ENCODE measurements at regions not wholly inside any gene's neighbourhood (a gene's known extent, or its start where the extent isn't known, plus 50 kb on each side); places are given as distances from the start of the nearest gene placed in this dataset.
"Not testable (repeated sequence)": the region's sequence is repeated elsewhere in the genome, so short reads cannot be mapped to it uniquely, and the experiment has no call there.

DNA sequence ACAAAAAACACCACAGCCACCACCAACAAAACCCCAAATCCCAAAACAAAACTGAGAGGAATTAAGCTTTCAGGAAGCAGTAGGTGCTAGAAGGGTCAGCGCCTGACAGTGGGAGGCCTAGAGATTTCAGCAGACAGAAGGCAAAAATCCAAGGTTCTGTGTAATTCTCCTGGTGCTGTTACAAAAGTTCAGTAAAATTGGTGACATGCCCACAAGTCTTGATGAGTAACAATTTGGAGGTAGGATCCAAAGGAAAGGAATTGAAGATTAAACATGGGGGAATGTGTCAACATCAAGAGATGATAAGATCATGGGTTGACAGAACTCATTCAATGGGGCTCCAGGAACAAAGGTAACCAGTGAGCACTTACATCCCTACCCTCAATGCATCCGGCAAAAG, 653.8 kb upstream of the CPEB2 start:
- Histone ChIP-seq H3K27ac (no peak overlapping the region), H3K27me3 (ENCODE audit: insufficient read depth in 3 of 3, low read length in 2 of 3) (no peaks in the 10 kb centered on the region), H3K4me1 (no peaks in the 10 kb centered on the region), H3K4me3 (no peak overlapping the region), H3K9me3 (no peaks in the 10 kb centered on the region), H3K36me3 (ENCODE audit: insufficient read depth in 1 of 2, low read depth in 1 of 2) (no peaks in the 10 kb centered on the region)
- no peak for ATAC-seq
- TF ChIP-seq CTCF (IDR thresholded peaks at IDR 0.05) = no peak
- DNase-seq = no peak
- intact Hi-C loops (cut with DNase I) = no loop called here
- 87 to 93% (median 89%) methylated on average over 2 of the region's 2 CpGs for WGBS, 3 donors

- H3K27me3 ChIP-seq (ENCODE audit: insufficient read depth in 3 of 3, low read length in 2 of 3); ATAC-seq; H3K4me3 ChIP-seq; H3K36me3 ChIP-seq (ENCODE audit: insufficient read depth in 1 of 2, low read depth in 1 of 2); intact Hi-C loops (cut with DNase I); H3K27ac ChIP-seq; H3K9me3 ChIP-seq; DNase-seq; H3K4me1 ChIP-seq: not testable (repeated sequence)
- 91 to 96% (median 95%) methylated on average over 27 to 34 of the region's 34 CpGs for WGBS, 3 donors
Observed at GRCh38 chr4:14358544-14359160, 643.6 kb upstream of the CPEB2 start.

- 72 to 77% (median 75%) methylated on average over 4 of the region's 4 CpGs for WGBS, 3 donors
- ATAC-seq = no peak
- H3K36me3 ChIP-seq (ENCODE audit: insufficient read depth in 1 of 2, low read depth in 1 of 2) = no peaks in the 10 kb centered on the region
- no peak for DNase-seq
- no peak overlapping the region for H3K27ac ChIP-seq
- intact Hi-C loops (cut with DNase I) = no loop called here
- no peaks in the 10 kb centered on the region for H3K27me3 ChIP-seq (ENCODE audit: insufficient read depth in 3 of 3, low read length in 2 of 3)
- H3K9me3 ChIP-seq = no peaks in the 10 kb centered on the region
- H3K4me3 ChIP-seq = no peak overlapping the region
- no peaks in the 10 kb centered on the region for H3K4me1 ChIP-seq
- no peak for TF ChIP-seq CTCF (IDR thresholded peaks at IDR 0.05)
Observed at GRCh38 chr4:14359991-14360390, 642.3 kb upstream of the CPEB2 start.

GRCh38 chr4:14361084-14361483, 641.2 kb upstream of the CPEB2 start:
- H3K27ac ChIP-seq = no peak overlapping the region
- DNase-seq (no peak), ATAC-seq (no peak)
- no peaks in the 10 kb centered on the region for H3K36me3 ChIP-seq (ENCODE audit: insufficient read depth in 1 of 2, low read depth in 1 of 2)
- H3K27me3 ChIP-seq (ENCODE audit: insufficient read depth in 3 of 3, low read length in 2 of 3) = no peaks in the 10 kb centered on the region
- H3K9me3 ChIP-seq = no peaks in the 10 kb centered on the region
- H3K4me1 ChIP-seq = no peaks in the 10 kb centered on the region
- no peak overlapping the region for H3K4me3 ChIP-seq
- intact Hi-C loops (cut with DNase I) = no loop called here
- TF ChIP-seq CTCF (IDR thresholded peaks at IDR 0.05) = no peak
- WGBS, 3 donors = 65 to 73% (median 72%) methylated on average over 3 of the region's 3 CpGs

GRCh38 chr4:14362385-14362784, 639.9 kb upstream of the CPEB2 start:
- no peak overlapping the region for H3K27ac ChIP-seq
- no peaks in the 10 kb centered on the region for H3K27me3 ChIP-seq (ENCODE audit: insufficient read depth in 3 of 3, low read length in 2 of 3)
- intact Hi-C loops (cut with DNase I) = no loop called here
- DNase-seq (no peak), ATAC-seq (no peak)
- no peak for TF ChIP-seq CTCF (IDR thresholded peaks at IDR 0.05)
- no peaks in the 10 kb centered on the region for H3K9me3 ChIP-seq
- no peaks in the 10 kb centered on the region for H3K36me3 ChIP-seq (ENCODE audit: insufficient read depth in 1 of 2, low read depth in 1 of 2)
- H3K4me1 ChIP-seq = no peaks in the 10 kb centered on the region
- no peak overlapping the region for H3K4me3 ChIP-seq
